GM21360 (cell line): ENCODE measurements at regions not wholly inside any gene's neighbourhood (a gene's known extent, or its start where the extent isn't known, plus 50 kb on each side); places are given as distances from the start of the nearest gene placed in this dataset.

Experiments
- ATAC-seq: cut with Tn5 transposase; IDR thresholded peaks from one replicate; pipeline ENCODE4 v1.9.1; 2021; ENCODE audit warnings: mild to moderate bottlenecking, moderate library complexity; ENCODE audit not compliant: unreplicated experiment

DNA sequence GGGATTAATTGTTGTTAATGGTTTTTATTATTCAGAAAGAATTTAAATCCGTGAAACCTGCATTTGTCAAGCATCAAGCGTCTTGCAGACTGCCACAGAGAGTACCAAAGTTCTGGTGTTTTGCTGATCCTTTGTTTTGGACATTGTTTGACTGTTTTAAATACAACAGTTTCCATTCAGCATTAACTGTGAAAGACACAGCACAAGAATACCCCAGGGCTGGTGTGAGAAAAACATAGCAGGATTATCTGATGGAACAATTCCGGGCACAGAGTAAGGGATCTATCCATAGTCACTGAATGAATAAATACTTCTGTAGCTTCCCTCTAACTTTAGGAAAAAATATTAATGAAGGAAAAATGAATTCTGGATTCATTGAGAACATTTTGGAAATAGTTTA lies 202.3 kb downstream of the LTN1 start:
- ATAC-seq = no peak

DNA sequence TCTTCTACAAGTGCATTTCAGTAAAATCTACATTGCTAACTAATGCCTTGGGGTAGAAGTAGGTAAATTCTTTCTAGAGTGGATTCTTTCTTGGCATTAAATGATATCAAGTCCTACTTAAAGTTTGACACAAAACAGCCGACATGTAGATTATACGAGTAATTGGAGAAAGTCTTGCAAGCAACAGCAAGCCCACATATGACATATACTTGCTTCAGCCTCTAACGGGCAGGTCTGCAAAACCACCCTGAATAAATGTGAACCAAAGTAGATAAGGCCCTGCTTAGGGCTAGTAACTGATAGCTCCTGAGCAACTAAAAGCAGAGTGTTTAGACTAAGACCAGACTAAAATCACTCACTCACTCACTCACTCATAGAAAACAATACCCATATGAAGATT lies 203.2 kb downstream of the LTN1 start:
- ATAC-seq = no peak

DNA sequence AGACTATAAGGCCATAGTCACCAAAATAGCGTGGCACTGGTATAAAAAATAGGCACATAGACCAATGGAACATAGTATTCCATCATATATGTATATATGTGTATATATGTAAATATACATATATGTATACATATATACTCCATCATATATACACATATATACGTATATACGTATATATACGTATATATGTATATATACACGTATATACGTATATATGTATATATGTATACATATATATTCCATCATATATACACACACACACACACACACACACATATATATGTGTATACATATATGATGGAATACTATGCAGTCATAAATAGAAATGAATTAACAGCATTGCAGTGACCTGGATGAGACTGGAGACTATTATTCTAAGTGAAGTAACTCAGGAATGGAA lies 204.6 kb downstream of the LTN1 start:
- ATAC-seq = no peak

DNA sequence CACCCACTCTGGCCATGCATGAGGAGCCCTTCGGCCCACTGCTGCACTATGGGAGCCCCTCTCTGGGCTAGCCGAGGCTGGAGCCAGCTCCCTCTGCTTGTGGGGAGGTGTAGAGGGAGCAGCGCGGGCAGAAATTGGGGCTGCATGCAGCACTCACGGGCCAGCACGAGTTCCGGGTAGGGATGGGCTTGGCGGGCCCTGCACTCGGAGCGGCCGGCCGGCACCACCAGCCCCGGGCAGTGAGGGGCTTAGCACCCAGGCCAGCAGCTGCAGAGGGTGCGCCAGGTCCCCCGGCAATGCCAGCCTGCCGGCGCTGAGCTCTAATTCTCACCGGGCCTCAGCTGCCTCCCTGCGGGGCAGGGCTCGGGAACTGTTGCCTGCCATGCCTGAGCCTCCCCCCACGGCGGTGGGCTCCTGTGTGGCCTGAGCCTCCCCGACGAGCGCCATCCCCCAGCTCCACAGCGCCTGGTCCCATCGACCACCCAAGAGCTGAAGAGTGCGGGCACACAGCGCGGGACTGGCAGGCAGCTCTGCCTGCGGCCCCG lies 209.0 kb downstream of the LTN1 start:
- no peak for ATAC-seq

DNA sequence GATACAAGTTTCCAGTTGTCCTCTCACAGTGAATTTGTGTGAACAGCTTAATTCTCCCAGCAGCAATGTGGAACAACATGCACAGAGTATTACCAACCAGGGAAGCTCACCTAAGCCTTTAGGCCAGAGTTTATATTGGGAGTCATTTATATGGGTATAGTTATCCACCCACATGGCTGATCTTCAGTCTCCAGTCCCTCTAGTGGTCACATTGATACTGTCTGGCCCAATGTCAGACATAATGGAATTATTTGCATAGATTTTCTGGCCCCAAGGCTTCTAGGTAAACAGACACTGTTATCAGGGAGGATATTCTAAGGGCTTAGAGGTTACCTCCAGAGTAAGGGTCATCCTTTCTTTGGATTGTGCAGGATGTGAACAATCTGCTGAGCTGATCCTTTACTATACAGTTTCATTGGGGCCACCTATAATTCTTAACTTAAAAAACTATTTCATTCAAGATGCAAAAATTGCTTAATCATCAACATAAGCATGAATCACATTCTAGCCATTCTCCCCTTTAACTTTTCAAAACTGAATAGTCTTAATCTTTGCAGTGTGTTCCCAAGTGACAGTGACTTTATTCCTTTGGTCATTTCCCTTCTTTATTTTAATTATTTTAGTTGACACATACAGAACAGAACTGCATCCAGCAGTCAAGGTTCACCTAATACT lies 210.9 kb downstream of the LTN1 start:
- ATAC-seq = no peak

DNA sequence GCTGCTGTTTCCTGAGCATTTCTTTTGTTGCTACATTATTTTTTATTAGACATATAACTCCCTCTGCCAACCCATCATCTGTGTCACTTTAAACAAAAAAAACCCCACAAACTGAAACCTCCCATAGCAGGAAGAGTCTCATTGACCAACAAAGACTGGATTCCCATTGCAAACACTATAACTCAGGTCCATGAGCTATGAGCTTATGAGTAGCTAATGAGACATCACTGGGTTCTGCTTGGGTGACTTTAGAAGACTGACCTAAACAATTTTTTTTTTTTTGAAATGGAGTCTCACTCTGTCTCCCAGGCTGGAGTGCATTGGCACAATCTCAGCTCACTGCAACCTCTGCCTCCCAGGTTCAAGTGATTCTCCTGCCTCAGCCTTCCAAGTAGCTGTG lies 212.8 kb downstream of the LTN1 start:
- no peak for ATAC-seq

DNA sequence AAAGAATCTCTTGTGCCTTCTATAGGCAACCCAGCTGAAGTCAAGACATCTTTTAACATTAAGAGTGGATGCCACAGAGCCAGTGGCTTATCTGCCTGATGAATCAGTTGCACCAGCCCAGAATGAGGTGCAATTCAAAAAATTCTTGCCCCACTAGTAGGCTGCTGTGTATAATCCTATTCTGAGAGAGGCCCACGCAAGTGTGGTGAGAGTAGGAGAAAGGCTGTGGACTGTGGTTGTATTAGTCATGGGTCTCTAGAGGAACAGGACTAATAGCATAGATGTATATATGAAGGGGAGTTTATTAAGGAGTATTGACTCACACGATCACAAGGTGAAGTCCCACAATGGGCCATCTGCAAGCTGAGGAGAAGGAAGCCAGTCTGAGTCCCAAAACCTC lies 216.4 kb downstream of the LTN1 start:
- ATAC-seq = no peak

DNA sequence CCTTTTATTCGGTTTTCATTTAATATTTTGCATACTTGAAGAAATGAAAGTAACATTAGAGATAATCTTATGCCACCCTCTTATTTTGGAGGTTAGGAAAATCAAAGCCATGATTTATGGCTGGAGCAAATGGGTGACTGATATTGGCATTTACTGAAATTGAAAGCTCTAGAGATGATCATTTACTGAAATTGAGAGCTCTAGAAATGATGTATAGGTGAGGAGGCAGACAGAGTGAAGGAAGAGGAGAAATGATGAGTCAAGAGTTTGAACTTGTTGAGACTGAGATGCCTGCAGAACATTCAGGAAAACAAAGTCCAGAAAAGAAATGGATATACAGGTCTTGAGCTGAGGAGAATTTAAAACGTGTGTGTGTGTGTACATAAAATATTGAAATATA lies 217.6 kb downstream of the LTN1 start:
- ATAC-seq = no peak

DNA sequence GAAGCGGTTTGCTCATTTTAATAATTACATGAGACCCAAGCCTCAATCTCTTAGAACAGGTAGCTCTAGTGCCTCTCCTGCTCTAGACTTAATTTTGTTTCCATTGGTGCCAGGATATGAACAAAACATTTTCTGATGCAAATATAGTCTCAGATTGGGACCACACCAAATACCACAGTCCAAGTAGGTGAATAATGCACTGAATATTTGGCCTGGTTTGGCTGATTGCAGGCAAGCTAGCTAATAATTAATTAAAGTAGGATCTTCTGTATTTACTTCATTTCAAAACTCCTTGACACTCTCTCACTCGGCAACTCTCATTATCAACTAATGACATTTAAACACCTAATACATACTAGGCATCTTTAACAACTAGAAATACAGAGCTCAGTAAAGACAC lies 219.6 kb downstream of the LTN1 start:
- no peak for ATAC-seq

DNA sequence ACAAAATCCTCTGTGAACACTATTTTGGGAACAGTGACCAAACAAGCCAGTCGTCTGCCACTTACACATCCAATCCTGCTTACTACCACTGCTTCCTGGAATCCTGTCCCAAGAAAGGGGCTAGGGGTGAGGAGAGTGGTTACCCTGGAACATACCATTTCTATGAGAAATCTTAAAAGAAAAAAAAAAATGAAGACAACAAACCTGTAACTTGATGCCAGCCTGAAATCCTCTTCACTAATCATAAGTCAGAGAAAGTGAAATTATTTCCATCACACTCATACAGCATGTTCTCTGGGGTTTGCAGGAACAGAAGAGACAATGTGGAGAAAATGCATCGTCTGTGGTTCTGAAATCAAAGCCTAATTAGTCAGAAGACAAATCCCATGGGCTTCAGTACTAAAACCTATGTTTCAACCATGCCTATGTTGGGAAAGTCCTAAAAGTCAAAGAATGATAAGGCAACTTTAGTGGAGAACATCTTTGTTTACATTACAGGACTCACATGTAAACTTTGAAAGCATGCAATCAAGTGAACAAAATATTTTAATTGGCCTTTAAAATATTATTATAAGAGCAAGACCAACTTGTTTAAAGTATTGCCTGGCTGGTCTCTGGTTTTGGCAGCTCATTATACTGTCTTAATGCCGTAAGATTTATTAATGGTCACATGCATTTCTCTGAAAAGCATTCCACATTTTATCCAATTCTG lies 220.7 kb downstream of the LTN1 start:
- no peak for ATAC-seq

DNA sequence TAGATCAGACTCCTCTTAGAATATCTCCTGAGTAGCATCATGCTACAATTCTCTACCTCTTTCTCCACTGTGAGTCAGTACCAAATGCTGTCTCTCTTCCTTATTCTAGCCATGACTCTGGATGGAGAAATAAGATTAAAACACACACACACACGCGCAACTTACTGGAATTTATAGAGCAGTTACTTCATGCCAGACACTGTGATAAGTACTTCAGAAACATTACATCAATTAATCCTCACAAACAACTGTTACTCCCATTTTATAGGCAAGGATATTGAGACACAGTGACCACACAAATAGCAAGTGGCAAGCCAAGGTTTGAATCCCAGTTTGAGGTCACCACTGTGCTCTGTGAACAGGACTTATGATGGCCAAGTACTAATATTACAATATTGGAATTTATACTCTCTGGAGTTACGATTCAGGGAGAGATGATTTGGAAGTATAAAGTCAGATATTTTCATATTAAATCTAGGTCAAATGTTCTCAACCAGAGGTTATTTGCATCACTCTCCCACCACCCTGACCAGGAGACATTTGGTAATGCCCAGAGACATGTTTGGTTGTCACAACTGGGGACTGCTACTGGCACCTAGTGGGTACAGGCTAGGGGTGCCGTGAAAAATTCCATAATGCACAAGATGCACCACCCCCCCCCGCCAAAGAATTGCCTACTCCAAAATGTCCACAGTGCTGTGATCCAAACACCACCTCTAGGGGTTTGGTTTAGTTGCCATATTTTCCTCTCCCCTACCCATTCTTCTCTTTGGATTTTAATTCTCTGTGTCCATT lies 221.6 kb downstream of the LTN1 start:
- no peak for ATAC-seq

DNA sequence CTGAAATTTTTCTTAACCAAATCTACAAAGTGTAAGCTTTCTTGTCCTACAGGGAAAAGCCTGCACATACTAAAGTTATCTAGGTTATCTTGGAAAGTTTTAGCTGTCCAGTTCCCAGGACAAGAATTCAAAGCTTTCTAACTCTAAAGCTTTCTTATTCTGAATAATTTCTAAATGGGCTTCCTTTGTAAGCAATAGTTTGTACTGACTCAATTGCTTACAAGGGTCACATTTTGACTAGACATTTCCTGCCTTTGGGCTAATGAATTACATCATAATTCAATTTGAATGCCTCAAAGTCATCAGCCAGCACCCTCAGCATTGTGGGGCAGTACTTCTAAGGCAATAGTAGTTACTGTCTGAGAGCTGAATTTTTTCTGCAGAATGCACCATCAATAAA lies 223.0 kb downstream of the LTN1 start:
- no peak for ATAC-seq

DNA sequence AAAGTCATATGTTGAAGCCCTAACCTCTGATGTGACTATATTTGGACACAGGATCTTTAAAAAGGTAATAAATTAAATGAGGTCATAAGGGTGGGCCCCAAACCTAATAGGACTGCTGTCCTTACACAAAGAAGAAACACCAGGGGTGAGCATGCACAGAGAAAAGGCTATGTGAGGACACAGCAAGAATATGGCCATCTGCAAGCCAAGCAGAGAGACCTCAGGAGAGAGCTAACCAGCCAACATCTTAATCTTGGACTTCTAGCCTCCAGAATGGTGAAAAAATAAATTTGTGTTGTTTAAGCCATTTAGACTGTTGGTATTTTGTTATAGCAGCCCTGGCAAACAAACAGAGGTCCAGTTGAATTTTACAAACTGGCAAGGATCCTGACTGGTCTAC lies 223.9 kb downstream of the LTN1 start:
- no peak for ATAC-seq

DNA sequence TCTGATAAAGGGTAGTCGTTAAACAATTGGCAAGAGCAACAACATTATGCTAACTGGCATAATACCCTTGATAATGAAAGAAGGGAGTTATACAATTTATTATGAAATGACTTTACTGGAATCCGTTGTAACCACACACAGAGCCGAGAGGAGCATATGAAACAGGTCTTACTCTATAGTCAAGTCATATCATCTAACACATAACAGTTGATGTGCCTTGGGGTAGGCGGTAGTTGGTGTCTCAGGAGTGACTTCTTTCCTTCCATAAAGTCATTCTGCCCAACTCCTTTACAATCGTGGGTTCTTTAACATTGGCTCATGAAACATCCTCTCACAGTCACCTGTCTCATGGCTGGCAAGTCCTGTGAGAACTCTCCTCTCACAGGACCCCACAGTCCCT lies 225.2 kb downstream of the LTN1 start:
- no peak for ATAC-seq

DNA sequence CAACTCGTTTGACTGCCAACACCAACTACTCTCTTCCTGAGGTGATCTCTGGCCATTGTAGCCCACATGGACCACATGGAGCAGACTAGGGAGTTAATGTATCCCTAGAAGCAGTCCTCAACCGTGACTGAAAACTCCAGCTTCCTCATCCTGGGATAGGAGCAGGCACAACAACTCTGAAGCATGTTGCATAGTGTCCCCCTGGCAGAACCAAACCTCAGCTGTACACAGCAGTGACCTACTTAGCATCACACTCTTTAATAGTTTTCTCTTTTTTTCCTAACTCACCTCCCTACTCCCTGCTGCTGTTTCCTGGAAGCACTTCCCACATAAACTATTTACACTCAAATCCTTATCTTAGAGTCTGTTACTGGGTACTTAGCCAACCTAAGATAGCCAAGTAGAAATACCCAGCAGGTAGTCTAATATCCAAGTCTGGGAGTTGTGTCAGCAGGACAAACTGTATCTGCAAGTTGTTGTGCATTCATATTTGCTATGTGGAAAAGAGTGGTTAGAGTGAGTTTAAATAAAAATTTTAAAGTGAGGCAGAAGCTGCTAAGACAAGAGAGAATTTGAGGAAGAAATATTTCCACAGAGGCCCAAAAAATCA lies 228.8 kb downstream of the LTN1 start:
- no peak for ATAC-seq

DNA sequence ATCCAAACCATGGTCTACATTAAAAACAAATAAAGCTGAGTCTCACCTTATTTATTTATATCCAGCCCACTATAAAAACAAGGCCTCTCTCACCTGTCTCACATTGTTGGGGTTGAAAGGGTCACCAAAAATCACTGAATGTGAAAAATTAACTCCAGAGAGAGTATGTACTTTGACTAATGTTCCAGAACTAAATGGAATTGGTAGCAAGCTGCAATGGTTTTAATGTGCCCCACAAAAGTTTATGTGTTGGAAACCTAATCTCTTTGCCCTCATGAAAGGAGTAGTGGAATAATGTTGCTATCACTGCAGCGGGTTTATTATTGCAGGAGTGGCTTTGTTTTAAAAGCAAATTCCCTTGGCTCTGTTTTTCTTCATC lies 230.3 kb downstream of the LTN1 start:
- ATAC-seq = no peak

DNA sequence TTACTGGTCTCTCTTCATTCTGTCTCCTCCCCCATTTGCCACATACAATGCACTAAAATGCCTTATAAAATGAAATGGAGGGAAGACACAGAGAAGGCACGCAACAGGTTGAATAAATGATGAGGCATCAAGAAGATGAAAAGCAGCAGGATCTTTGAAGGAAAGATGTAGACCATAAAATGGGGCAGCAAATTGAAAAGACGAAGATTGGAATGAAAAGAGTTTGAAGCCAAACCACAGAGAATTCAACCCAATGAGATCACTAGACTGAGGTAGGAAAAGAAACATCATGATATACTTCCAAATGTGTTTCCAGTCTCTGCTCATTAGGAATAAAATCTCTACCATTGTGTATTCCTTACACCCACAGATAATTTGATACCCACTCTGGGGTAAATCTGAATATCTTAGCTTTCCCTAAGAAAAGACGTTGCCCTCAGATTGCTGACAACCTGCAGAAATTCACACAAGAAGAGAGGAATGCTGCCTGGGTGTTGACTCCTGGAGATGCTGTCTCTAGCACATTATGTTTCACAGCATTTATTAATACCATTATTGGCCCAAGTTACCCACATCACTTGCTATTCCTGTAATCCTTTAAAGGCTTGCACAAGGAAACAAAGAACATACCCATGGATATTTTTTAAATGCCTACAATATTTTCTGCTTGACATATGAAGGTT lies 230.9 kb downstream of the LTN1 start:
- ATAC-seq = no peak

DNA sequence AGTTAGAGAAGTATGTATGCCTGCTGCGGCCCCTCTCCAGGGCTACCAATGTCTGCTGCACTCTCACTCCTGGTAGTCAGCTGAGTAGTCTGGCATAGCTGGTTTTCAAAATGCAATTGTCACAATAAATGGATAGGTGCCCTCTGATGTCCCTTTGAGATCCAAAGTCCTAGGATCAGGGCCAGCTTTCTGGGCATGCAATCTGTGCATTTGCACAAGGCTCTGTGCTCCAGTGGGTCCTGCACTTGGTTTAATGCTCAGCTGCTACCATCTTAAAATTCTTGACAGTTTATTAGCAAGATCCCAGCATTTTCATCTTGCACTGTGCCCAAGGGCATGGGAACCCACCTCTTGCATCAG lies 233.8 kb downstream of the LTN1 start:
- ATAC-seq = no peak

DNA sequence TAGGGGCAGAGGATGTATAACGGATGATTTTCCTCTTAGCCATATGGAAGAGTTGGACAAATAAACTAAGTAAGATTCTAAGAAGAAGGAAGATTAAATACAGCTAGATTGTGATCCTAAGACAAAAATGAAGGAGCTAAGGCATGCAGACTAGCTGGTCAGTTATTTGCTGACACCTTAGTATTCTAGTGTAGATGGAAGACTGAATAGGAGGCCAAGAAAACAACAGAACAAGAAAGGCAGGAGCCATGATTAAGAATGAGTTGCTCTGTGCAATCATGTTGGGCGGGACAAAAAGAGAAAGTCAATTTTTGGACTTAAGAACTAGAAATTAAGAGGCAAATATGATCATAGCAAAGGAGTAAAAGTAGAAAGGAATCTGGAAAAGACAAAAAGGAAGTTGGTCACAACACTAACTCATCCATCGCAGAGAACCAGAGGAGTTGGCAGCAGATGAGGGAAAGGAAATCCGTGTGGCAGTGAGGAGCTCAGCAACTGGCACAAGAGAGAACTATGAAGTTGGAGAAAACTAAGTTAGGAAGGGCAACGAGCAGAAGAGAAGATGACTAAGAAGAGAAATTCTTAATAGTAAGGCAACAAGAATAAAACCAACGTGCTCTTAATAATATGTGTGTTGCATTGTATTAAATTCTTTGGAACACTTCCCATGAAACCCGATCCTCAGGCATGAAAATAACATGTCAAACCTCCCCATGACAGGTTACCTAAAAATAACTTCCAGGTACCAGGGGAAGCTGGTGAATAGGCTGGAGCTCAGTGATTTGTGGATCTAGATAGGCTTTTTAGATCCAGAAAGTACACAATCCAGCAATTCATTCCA lies 234.4 kb downstream of the LTN1 start:
- ATAC-seq = no peak

DNA sequence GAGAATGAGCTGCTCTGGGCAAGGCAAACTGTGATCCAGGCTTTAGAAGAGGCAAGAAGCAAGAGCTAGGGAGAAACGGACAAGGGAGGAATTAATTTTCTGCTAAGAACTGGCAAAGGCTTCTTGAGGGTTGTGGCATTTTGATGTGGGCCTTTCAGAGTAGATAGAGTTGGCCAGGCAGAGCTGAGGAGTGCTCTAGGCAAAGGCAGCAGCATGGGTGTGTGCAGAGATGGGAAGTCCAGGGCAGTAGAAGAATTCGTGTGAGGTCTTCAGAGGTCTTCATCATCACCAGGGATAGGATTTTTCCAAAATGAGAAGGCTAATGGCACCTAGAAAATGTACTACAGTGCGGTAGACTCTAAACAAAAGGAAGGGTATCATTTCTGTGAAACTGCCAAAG lies 237.8 kb downstream of the LTN1 start:
- ATAC-seq = no peak
